Activated CD8-positive, alpha-beta memory T cell treated with anti-CD3 and anti-CD28 coated beads, Interleukin-2, amount 50 U/mL, for 48 hours (primary cell): ENCODE measurements at regions not wholly inside any gene's neighbourhood (a gene's known extent, or its start where the extent isn't known, plus 50 kb on each side); places are given as distances from the start of the nearest gene placed in this dataset.
"Not testable (repeated sequence)": the region's sequence is repeated elsewhere in the genome, so short reads cannot be mapped to it uniquely, and the experiment has no call there.

Experiments used
- DNase-seq: peaks from one replicate; pipeline ENCODE4 v3.0.0-alpha.2; 2020

DNA sequence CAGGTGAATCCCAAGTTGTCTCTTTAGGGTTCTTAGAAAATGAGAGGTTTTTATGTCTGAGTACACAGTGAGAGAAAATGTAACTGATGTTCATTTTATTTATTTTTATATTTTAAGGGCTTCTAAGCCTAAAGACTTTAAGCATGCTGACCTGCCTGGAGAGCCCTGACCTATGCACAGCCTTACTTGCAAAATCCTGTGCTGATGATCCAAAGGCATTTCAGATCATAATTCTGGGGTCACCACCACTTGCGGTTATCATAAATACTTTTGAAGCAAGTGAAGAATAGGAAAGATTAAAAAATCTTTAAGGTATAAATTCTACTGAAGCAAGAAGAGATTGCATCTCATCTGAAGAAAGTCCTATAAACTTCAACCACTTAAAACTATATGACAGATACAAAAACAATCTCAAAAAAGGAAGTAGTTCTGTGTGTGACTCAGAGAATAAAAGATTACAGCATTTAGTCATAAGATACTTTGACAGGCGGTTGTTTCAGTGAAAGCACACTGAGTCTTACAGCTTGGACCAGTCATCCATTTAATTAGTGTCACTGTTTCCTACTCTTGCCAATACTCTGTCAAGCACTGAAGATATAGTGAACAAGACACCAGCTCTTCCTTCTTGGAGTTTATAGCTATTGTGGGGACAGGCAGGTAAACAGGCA lies 245.2 kb upstream of the DIPK2B start:
- DNase-seq: no peak

DNA sequence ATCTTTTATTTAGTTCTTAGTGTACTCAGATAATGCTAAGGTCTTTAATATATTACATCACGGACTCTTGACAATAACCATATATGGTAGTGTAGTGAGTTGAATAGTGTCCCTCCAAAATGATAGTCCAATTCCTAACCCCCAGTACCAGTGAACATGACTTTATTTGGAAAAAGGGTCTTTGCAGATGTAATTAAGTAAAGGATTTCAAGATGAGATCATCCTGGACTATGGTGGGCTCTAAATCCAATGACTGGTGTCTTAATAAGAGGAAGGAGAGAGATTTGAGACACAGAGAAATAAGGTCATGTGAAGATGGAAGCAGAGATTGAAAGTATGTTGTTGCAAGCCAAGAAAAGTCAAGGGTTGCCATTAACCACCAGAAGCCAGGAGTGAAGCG lies 236.5 kb upstream of the DIPK2B start:
- no peak for DNase-seq

DNA sequence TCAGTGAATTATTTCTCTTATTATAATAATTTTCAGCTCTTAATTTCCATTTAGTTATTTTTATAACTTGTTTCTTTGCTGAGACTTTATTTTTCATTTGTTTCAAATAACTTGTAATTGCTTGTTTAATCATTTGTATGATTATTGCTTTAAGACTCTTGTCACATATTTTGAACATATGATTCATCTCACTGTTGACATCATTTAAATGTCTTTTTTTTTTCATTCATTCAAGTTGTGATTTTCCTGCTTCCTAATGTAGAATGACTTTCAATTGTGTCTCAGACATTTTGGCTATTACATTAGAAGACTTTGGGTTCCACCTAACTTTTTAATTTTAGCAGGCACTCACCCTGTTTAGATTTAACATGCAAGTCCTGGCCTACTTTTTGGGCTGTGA lies 234.8 kb upstream of the DIPK2B start:
- no peak for DNase-seq

DNA sequence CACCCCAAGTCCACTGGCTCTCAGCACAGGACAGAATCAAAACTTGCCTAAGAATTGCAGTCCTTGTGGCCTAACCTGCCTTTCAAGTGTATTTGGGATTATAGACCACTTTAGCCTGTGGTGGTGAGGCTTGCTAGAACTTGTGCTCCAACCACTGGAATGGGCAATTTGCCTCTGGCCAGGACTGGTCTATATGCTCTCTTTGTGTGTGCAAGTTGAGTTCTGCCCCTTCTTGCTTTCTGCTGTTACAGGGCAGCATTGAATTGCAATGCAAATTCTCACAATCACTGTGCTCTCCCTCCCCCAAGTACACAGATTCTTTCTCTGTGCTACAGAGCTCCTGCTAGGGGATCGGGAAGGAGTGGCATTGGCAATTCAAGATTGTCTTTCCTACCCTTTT lies 233.6 kb upstream of the DIPK2B start:
- DNase-seq: no peak

GRCh38 chrX:45428831-45429230 lies 228.2 kb upstream of the DIPK2B start:
- no peak for DNase-seq

GRCh38 chrX:45424326-45424725 lies 223.7 kb upstream of the DIPK2B start:
- no peak for DNase-seq

GRCh38 chrX:45422216-45422925 lies 221.7 kb upstream of the DIPK2B start:
- no peak for DNase-seq

DNA sequence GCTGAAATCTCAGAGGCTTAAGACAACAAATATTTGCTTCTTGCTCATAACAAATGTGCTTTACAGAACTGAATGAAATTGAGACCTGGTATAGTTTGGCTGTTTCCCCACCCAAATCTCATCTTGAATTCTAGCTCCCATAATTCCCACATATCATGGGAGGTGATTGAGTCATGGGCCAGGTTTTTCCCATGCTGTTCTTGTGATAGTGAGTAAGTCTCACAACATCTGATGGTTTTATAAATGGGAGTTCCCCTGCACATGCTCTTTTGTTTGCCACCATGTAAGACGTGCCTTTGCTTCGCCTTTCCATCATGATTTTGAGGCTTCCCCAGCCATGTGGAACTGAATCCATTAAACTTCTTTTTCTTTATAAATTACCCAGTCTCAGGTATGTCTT lies 221.1 kb upstream of the DIPK2B start:
- no peak for DNase-seq

DNA sequence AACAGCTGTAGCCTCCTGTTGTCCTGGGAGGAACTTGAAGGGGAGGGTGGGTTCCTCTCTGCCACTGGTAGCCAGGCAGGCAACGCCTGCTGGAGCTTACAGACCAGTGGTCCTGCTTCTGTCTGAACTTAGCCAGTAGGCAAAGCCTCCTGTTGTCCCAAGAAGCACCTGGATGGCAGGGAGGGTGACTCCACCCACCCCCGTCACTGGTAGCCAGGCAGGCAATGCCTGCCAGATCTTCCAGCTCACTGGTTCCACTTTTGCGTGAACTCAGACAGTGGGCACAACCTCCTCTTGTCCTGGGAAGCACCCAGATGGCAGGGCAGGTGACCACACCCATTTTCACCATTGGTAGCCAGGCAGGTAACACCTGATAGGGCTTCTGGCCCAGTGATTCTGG lies 203.5 kb upstream of the DIPK2B start:
- DNase-seq: no peak

DNA sequence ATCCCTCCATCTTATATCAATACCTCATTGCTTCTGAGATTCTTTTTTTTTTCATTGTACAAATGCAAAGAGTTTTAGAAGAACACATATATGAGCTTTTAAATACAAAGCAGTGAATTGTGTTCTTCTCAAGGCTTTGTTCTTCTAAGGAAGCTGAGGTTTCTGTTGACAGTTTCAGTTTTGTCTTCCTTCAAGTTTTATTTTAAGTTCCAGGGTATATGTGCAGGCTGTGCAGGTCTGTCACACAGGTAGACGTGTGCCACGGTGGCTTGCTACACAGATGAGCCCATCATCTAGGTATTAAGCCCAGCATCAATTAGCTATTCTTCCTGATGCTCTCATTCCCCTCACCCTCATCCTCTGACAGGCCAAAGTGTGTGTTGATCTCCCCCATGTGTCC lies 201.2 kb upstream of the DIPK2B start:
- DNase-seq: no peak

- not testable (repeated sequence) for DNase-seq
Measured at GRCh38 chrX:45400951-45401725, 200.5 kb upstream of the DIPK2B start.

GRCh38 chrX:45400027-45400779 lies 199.5 kb upstream of the DIPK2B start:
- DNase-seq: no peak

DNA sequence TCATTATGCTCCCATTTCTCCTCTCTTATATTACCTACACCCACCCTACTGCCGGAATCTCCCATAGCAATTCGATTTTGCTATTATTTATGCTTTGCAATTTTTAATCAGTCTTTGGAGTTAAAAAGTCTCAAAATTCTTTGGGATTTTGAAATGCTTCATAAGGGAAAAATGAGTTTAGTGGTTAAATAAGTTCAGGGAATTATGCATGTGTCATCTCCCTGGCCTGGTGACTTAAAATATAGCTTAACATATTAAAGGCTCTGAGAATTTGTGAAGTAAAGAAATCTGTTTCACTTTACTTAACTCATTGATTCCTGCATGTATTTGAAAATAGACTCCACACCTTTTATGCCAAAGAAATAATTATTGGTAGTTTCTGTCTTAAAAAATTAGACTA lies 185.1 kb upstream of the DIPK2B start:
- no peak for DNase-seq

- DNase-seq: no peak
Measured at GRCh38 chrX:45381841-45382240, 181.2 kb upstream of the DIPK2B start.

DNA sequence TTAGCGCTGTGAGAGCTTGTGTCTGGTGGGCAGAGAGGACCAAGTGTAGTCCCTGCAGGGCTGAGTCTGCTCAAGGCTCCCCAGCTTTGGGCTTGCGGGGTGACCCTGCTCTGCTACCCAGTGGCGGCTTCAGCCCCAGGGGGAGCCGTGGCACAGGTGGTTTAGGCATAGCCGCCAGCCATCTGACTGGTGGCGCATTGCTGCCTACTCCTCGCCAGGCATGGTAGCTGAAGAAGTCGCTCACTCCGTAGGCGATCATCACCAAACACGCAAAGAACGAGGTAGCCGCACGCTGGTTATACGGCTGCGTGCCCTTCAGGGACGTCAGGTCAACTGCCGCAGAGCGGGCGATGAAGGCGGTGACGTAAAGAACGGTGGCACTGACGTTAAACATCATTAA lies 180.7 kb upstream of the DIPK2B start:
- DNase-seq: no peak

- DNase-seq: no peak
Measured at GRCh38 chrX:45379236-45379635, 178.6 kb upstream of the DIPK2B start.

DNA sequence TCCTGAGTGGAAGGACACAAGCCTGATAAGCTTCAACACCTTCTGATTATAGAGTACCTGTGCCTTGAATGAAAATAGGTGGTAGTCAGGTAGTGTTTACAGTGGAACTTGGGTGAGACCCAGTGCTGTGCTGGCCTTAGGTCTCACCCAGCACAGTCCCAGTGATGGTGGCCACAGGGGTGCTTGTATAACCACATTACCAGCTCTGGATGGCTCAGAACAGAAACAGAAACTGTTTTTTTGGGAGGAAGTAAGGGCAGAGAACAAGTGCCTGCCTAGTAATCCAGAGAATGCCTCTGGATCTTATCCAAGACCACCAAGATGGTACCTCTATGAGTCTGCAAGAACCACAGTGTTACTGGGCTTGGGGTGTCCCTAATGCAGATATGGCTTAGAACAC lies 171.5 kb upstream of the DIPK2B start:
- no peak for DNase-seq

- DNase-seq: no peak
Measured at GRCh38 chrX:45368705-45369104, 168.0 kb upstream of the DIPK2B start.

DNA sequence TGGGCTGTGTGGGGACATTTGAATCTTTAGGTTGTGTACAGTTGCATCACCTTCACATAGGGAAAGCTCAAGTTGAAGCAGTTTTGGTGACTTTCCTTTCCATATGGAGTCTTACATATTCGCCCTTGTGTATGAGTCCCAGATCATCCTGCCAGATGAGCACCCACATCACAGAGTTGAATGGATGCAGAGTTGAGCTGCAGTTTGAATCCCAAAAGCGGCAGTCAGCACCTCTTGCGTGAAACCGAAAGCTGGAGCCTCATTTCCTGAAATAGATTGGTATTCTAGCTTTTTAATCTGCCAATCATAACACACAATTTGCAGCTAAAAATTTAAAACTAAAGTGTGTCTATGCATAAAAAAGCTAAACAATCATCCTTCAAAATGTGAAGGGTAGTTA lies 162.9 kb upstream of the DIPK2B start:
- DNase-seq: no peak

DNA sequence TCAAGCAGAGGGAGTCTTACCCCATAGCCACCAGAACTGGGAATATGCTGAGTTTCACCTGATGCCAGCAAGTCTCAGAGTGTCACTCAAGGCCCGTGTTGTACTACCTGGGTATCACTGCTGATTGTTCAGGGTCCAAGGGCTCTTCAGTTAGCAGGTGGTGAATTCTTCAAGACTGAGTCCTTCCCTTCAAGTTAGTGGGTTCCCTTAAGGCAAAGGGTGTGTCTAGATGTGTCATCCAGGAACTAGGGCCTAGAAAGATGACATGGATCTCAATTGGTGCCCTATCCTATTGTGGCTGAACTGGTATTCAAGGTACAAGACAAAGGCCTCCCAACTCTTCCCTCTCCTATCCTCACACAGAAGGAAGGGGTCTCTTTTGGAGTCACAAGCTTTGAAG lies 159.9 kb upstream of the DIPK2B start:
- no peak for DNase-seq

DNA sequence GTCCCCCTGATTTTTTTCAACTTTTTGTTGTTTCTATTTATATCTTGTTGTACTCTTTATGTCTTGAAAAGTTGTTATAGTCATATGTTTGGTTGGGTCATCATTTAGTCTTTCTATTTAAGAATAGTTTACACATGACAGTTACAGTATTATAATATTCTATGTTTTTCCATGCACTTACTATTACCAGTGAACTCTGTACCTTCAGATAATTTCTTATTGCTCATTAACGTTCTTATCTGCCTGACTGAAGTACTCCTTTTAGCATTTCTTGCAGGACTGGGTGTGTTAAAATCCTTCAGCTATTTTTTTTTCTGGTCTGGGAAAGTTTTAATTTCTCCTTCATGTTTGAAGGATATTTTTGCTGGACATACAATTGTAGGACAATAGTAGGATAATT lies 157.7 kb upstream of the DIPK2B start:
- DNase-seq: no peak

DNA sequence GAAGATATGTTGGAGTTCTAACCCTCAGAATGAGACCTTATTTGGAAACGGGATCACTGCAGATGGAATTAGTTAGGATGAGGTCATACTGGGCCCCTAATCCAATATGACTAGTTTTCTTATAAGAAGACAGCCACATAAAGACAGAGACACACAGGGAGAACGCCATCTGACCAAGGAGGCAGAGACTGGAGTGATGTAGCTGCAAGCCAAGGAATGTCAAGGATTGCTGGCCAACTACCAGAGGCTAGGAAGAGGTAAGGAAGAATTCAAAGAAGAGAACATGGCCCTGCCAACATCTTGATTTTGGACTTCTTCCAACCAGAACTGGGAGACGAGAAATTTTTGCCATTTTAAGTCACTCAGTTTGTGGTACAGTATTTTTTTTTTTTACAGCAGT lies 152.8 kb upstream of the DIPK2B start:
- no peak for DNase-seq

GRCh38 chrX:45352611-45353010 lies 151.9 kb upstream of the DIPK2B start:
- DNase-seq: no peak
